Gastroesophageal sphincter (tissue), 4 donors: ENCODE measurements at regions not wholly inside any gene's neighbourhood (a gene's known extent, or its start where the extent isn't known, plus 50 kb on each side); places are given as distances from the start of the nearest gene placed in this dataset.

Source experiments
- ATAC-seq: fragments of 150-250 bp; one replicate; pipeline ENCODE4 v1.9.1; 2016; ENCODE audit warnings: mild to moderate bottlenecking, moderate library complexity
- H3K27ac ChIP-seq, 4 donors: fragments of 200-600 bp; sonication (generic) in 3 of 4; 1 replicate in 3 of 4; 2 replicates in 1 of 4; pipeline ENCODE4 v1.5.1; 2016 to 2019
- H3K27me3 ChIP-seq: fragments of 200-600 bp; sonication (generic); one replicate; pipeline ENCODE4 v1.5.1; 2019
- H3K36me3 ChIP-seq, 2 donors: fragments of 200-600 bp; sonication (generic); one replicate each; pipeline ENCODE4 v1.5.1; 2019; ENCODE audit warnings: control low read depth in 1 of 2
- H3K4me1 ChIP-seq, 3 donors: fragments of 200-600 bp; sonication (generic); 1 replicate in 2 of 3; 2 replicates in 1 of 3; pipeline ENCODE4 v1.5.1; 2016 to 2019; ENCODE audit warnings: control low read depth in 2 of 3
- H3K4me3 ChIP-seq, 2 donors: fragments of 200-600 bp; sonication (generic); one replicate each; pipeline ENCODE4 v1.5.1; 2019; ENCODE audit warnings: mild to moderate bottlenecking in 1 of 2, moderate library complexity in 1 of 2
- H3K9me3 ChIP-seq, 3 donors: fragments of 200-600 bp; sonication (generic); one replicate each; pipeline ENCODE4 v1.5.1; 2017 to 2019; ENCODE audit warnings: control low read depth in 2 of 3
- CTCF ChIP-seq, 4 experiments: fragments of 200-600 bp in 2 of 4; fragments of 450-650 bp in 2 of 4; sonication (generic) in 1 of 4; IDR thresholded peaks; one replicate each; pipeline ENCODE4 v1.5.1; 2017 to 2019; ENCODE audit warnings: antibody characterized with exemption in 4 of 4, mild to moderate bottlenecking in 2 of 4, moderate library complexity in 2 of 4
- EP300 ChIP-seq: sonication (generic); formaldehyde crosslinking; IDR thresholded peaks from one replicate; pipeline ENCODE4 v1.6.1; 2017; ENCODE audit warnings: antibody characterized with exemption, mild to moderate bottlenecking
- POLR2A ChIP-seq, 2 donors: fragments of 450-650 bp; IDR thresholded peaks; one replicate each; pipeline ENCODE4 v1.6.1; 2017; ENCODE audit warnings: antibody characterized with exemption in 2 of 2, mild to moderate bottlenecking in 2 of 2, moderate library complexity in 1 of 2
- POLR2AphosphoS5 ChIP-seq: sonication (generic); formaldehyde crosslinking; IDR thresholded peaks from one replicate; pipeline ENCODE4 v1.6.1; 2017; ENCODE audit warnings: antibody characterized with exemption
- WGBS, 2 donors: methylation state at CpG; one replicate each; pipeline ENCODE4 v1.1.5; 2018; ENCODE audit warnings: low coverage in 1 of 2; 5-methylcytosine and 5-hydroxymethylcytosine counted together

GRCh38 chr9:78595200-78595945, 298.4 kb downstream of the PSAT1 start:
- H3K27me3 ChIP-seq = peaks cover 18% of the 10 kb centered on the region
- WGBS, 2 donors = 75 to 100% methylated on average over 2 of the region's 5 CpGs
- no peak overlapping the region for H3K4me3 ChIP-seq
- no peaks in the 10 kb centered on the region for H3K36me3 ChIP-seq
- H3K27ac ChIP-seq = no peak overlapping the region
- no peaks in the 10 kb centered on the region for H3K9me3 ChIP-seq
- H3K4me1 ChIP-seq = no peaks in the 10 kb centered on the region
- TF ChIP-seq POLR2AphosphoS5 (no peak), CTCF (IDR thresholded peaks at IDR 0.05) (no peak), EP300 (no peak), POLR2A (IDR thresholded peaks at IDR 0.05) (no peak)
- ATAC-seq = no peak

- WGBS, 2 donors = 56 to 60% methylated on average over 3 of the region's 3 CpGs
- no peaks in the 10 kb centered on the region for H3K36me3 ChIP-seq
- no peak for TF ChIP-seq CTCF (IDR thresholded peaks at IDR 0.05)
- TF ChIP-seq POLR2A (IDR thresholded peaks at IDR 0.05) = no peak
- TF ChIP-seq EP300 = no peak
- no peak for TF ChIP-seq POLR2AphosphoS5
- H3K9me3 ChIP-seq = no peaks in the 10 kb centered on the region
- H3K27ac ChIP-seq = no peak overlapping the region
- H3K4me3 ChIP-seq = no peak overlapping the region
- no peaks in the 10 kb centered on the region for H3K4me1 ChIP-seq
- no peak for ATAC-seq
- H3K27me3 ChIP-seq = peaks cover 18% of the 10 kb centered on the region
Measured at GRCh38 chr9:78596346-78596745, 299.4 kb downstream of the PSAT1 start.

- no peak for ATAC-seq
- H3K9me3 ChIP-seq = no peaks in the 10 kb centered on the region
- H3K36me3 ChIP-seq = no peaks in the 10 kb centered on the region
- H3K27me3 ChIP-seq = peaks cover 18% of the 10 kb centered on the region
- H3K4me3 ChIP-seq = no peak overlapping the region
- WGBS, 2 donors = 73 to 77% methylated on average over 5 of the region's 5 CpGs
- TF ChIP-seq POLR2A (IDR thresholded peaks at IDR 0.05) (no peak), EP300 (no peak)
- H3K27ac ChIP-seq = no peak overlapping the region
- H3K4me1 ChIP-seq = no peaks in the 10 kb centered on the region
Measured at GRCh38 chr9:78598120-78598519, 301.2 kb downstream of the PSAT1 start.

GRCh38 chr9:78599926-78600325, 303.0 kb downstream of the PSAT1 start:
- no peak for TF ChIP-seq POLR2AphosphoS5
- no peaks in the 10 kb centered on the region for H3K36me3 ChIP-seq
- peaks cover 18% of the 10 kb centered on the region for H3K27me3 ChIP-seq
- H3K4me3 ChIP-seq = no peak overlapping the region
- no peak for ATAC-seq
- no peak overlapping the region for H3K27ac ChIP-seq
- H3K4me1 ChIP-seq = peaks cover 0 to under 1% (median 0%) of the 10 kb centered on the region in 3 donors
- 70 to 89% methylated on average over 2 of the region's 4 CpGs for WGBS, 2 donors
- no peaks in the 10 kb centered on the region for H3K9me3 ChIP-seq

GRCh38 chr9:78601957-78602565, 305.1 kb downstream of the PSAT1 start:
- TF ChIP-seq EP300 (no peak), CTCF (IDR thresholded peaks at IDR 0.05) (peak; percentile 34 to 59 (median 50)), POLR2A (IDR thresholded peaks at IDR 0.05) (no peak)
- no peaks in the 10 kb centered on the region for H3K36me3 ChIP-seq
- H3K9me3 ChIP-seq = no peaks in the 10 kb centered on the region
- H3K27ac ChIP-seq = no peak overlapping the region
- peaks cover 18% of the 10 kb centered on the region for H3K27me3 ChIP-seq
- H3K4me1 ChIP-seq = peaks cover 0 to 10% (median 0%) of the 10 kb centered on the region in 3 donors
- ATAC-seq = peak; percentile 25
- 23 to 31% methylated on average over 6 to 7 of the region's 7 CpGs for WGBS, 2 donors
- H3K4me3 ChIP-seq = no peak overlapping the region
